AG04449 (cell line): ENCODE measurements at regions not wholly inside any gene's neighbourhood (a gene's known extent, or its start where the extent isn't known, plus 50 kb on each side); places are given as distances from the start of the nearest gene placed in this dataset.

Experiments used
- CTCF ChIA-PET: fragments of 350-600 bp; formaldehyde crosslinking; extraction: SDS; loops from one replicate; lab custom pipeline; 2021; ENCODE audit warnings: antibody characterized with exemption; lab: Yijun Ruan, JAX
- POLR2A ChIA-PET: fragments of 400-600, 350-600 bp; formaldehyde crosslinking; extraction: SDS; loops from one replicate; lab custom pipeline; 2020; ENCODE audit warnings: antibody characterized with exemption, inconsistent platforms; lab: Yijun Ruan, JAX
- DNase-seq: peaks from one replicate; pipeline ENCODE4 v3.0.0-alpha.2; 2010; ENCODE audit warnings: low read depth, low spot score
- H3K4me3 ChIP-seq: 2 replicates; pipeline ENCODE4 v1.5.1; 2011; ENCODE audit warnings: low read depth, mild to moderate bottlenecking, control low read depth, low read length
- CTCF ChIP-seq: IDR thresholded peaks from one replicate; pipeline ENCODE4 v1.5.1; 2011; ENCODE audit warnings: mild to moderate bottlenecking, moderate library complexity, low read length, control low read depth, inconsistent platforms; ENCODE audit not compliant: insufficient read depth; ENCODE audit errors: missing control alignments

- TF ChIP-seq CTCF: no peak
- ChIA-PET POLR2A (no interaction called here), CTCF (no interaction called here)
- DNase-seq: peak; percentile 99
- H3K4me3 ChIP-seq: no peak overlapping the region
Observed at GRCh38 chr6:14841901-14842421, 403.9 kb upstream of the JARID2 start.

GRCh38 chr6:14844411-14844810 lies 401.5 kb upstream of the JARID2 start:
- DNase-seq: no peak
- ChIA-PET POLR2A (no interaction called here), CTCF (no interaction called here)
- H3K4me3 ChIP-seq: no peak overlapping the region
- TF ChIP-seq CTCF: no peak

- ChIA-PET CTCF (no interaction called here), POLR2A (no interaction called here)
- no peak for TF ChIP-seq CTCF
- DNase-seq: no peak
- no peak overlapping the region for H3K4me3 ChIP-seq
Observed at GRCh38 chr6:14848019-14848418, 397.9 kb upstream of the JARID2 start.

GRCh38 chr6:14849185-14849584 lies 396.7 kb upstream of the JARID2 start:
- no peak for DNase-seq
- ChIA-PET POLR2A (no interaction called here), CTCF (interaction anchor here (1.3 kb wide), 2 partner anchors 9 to 19 kb away, joined by 3 read pairs; no protein-coding TSS in a partner anchor)
- H3K4me3 ChIP-seq: no peak overlapping the region
- TF ChIP-seq CTCF: no peak

DNA sequence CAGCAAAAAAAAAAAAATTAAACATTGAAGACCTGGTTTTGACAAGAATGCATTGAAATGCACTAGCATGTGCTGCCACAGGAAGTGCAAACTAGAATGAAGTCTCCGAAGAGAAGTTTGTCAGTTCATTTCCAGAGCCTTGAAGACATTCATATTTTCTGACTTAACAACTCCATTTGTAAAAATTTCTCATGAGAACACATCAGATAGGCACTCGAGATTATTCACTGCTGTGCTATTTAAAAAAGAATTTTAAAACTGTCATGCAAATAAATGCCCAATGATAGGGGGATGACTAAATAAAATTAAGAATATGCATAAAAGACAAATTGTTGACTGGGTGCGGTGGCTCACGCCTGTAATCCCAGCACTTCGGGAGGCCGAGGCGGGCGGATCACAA lies 394.6 kb upstream of the JARID2 start:
- POLR2A ChIA-PET: no interaction called here

GRCh38 chr6:14852375-14852774 lies 393.5 kb upstream of the JARID2 start:
- no peak for TF ChIP-seq CTCF
- DNase-seq: no peak
- ChIA-PET POLR2A (no interaction called here), CTCF (no interaction called here)
- no peak overlapping the region for H3K4me3 ChIP-seq

More for the DNA sequence above, 394.6 kb upstream of the JARID2 start:
- CTCF ChIA-PET: no interaction called here
- TF ChIP-seq CTCF: no peak
- peak; percentile 36 for DNase-seq
- H3K4me3 ChIP-seq: no peak overlapping the region
